A549 (cell line): ENCODE measurements at regions not wholly inside any gene's neighbourhood (a gene's known extent, or its start where the extent isn't known, plus 50 kb on each side); places are given as distances from the start of the nearest gene placed in this dataset.

Source experiments
- EP300 ChIP-seq, 2 experiments: fragments of >200 bp; sonication (Bioruptor Twin); formaldehyde crosslinking; IDR thresholded peaks; 2 replicates in 1 of 2; 3 replicates in 1 of 2; pipeline ENCODE4 v1.6.1; 2016 to 2017
- GATA3 ChIP-seq: IDR thresholded peaks from 2 replicates; pipeline ENCODE4 v1.6.1; 2012; ENCODE audit warnings: borderline replicate concordance
- JUN ChIP-seq, 2 experiments: fragments of >200 bp; sonication (Bioruptor Twin); formaldehyde crosslinking; IDR thresholded peaks; 2 replicates in 1 of 2; 3 replicates in 1 of 2; pipeline ENCODE4 v1.6.1; 2016 to 2017
- KDM1A ChIP-seq: fragments of 200-600 bp; sonication (generic); IDR thresholded peaks from 2 replicates; pipeline ENCODE4 v1.6.1; 2016; ENCODE audit warnings: low read depth, mild to moderate bottlenecking
- POLR2A ChIP-seq: IDR thresholded peaks from 2 replicates; pipeline ENCODE4 v1.6.1; 2012; ENCODE audit warnings: mild to moderate bottlenecking, low read length
- RCOR1 ChIP-seq: fragments of 150-350 bp; IDR thresholded peaks from 2 replicates; pipeline ENCODE4 v1.6.1; 2014; ENCODE audit warnings: antibody characterized with exemption, low read length, low read depth
- SMC3 ChIP-seq: fragments of >200 bp; sonication (Bioruptor Twin); formaldehyde crosslinking; IDR thresholded peaks from 3 replicates; pipeline ENCODE4 v1.6.1; 2018; ENCODE audit warnings: inconsistent platforms
- TF ChIP-seq, protein P1 (sequence below): fragments of >200 bp; sonication (Bioruptor Twin); formaldehyde crosslinking; IDR thresholded peaks from 3 replicates; pipeline ENCODE4 v1.5.1; 2016

DNA sequence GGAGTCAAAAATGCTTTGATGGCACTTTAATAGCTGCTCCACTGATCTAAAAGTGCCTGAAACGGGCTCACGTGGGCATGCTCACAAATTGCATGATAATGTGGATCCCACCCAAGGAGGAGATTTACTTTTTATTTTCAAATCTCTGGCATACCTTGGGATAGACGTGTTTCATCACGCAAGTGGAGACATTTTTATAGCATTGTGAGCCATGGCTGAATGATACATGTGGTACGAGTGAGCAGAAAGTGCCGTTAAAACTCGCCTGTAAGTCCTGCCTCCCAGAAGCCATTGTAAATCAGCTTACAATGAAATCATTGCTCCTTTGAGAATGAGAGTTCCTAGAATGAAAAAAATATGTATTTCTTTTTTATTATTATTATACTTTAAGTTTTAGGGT lies 514.7 kb downstream of the MAT2B start:
- TF ChIP-seq KDM1A (no peak), POLR2A (no peak), EP300 (IDR thresholded peaks at IDR 0.05) (no peak), GATA3 (no peak), SMC3 (no peak), RCOR1 (no peak), JUN (IDR thresholded peaks at IDR 0.05) (no peak)
- TF ChIP-seq, protein P1, sequence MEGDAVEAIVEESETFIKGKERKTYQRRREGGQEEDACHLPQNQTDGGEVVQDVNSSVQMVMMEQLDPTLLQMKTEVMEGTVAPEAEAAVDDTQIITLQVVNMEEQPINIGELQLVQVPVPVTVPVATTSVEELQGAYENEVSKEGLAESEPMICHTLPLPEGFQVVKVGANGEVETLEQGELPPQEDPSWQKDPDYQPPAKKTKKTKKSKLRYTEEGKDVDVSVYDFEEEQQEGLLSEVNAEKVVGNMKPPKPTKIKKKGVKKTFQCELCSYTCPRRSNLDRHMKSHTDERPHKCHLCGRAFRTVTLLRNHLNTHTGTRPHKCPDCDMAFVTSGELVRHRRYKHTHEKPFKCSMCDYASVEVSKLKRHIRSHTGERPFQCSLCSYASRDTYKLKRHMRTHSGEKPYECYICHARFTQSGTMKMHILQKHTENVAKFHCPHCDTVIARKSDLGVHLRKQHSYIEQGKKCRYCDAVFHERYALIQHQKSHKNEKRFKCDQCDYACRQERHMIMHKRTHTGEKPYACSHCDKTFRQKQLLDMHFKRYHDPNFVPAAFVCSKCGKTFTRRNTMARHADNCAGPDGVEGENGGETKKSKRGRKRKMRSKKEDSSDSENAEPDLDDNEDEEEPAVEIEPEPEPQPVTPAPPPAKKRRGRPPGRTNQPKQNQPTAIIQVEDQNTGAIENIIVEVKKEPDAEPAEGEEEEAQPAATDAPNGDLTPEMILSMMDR = no peak
